AG09319 (cell line): ENCODE measurements at regions not wholly inside any gene's neighbourhood (a gene's known extent, or its start where the extent isn't known, plus 50 kb on each side); places are given as distances from the start of the nearest gene placed in this dataset.
A peak's percentile ranks its signal among the peaks of the same experiment; 100 is the strongest.

Experiments used
- DNase-seq: peaks from one replicate; pipeline ENCODE4 v3.0.0-alpha.2; 2010; ENCODE audit warnings: low read depth; ENCODE audit errors: extremely low read depth
- TF ChIP-seq, protein P1 (sequence below): IDR thresholded peaks from 2 replicates; pipeline ENCODE4 v1.5.1; 2011; ENCODE audit warnings: low read depth, mild to moderate bottlenecking, inconsistent platforms, low read length, moderate library complexity

GRCh38 chr14:30218907-30219306, 291.3 kb upstream of the PRKD1 start:
- TF ChIP-seq, protein P1, sequence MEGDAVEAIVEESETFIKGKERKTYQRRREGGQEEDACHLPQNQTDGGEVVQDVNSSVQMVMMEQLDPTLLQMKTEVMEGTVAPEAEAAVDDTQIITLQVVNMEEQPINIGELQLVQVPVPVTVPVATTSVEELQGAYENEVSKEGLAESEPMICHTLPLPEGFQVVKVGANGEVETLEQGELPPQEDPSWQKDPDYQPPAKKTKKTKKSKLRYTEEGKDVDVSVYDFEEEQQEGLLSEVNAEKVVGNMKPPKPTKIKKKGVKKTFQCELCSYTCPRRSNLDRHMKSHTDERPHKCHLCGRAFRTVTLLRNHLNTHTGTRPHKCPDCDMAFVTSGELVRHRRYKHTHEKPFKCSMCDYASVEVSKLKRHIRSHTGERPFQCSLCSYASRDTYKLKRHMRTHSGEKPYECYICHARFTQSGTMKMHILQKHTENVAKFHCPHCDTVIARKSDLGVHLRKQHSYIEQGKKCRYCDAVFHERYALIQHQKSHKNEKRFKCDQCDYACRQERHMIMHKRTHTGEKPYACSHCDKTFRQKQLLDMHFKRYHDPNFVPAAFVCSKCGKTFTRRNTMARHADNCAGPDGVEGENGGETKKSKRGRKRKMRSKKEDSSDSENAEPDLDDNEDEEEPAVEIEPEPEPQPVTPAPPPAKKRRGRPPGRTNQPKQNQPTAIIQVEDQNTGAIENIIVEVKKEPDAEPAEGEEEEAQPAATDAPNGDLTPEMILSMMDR: no peak
- no peak for DNase-seq

GRCh38 chr14:30221546-30221945, 293.9 kb upstream of the PRKD1 start:
- TF ChIP-seq, protein P1: no peak
- no peak for DNase-seq

GRCh38 chr14:30223385-30223785, 295.7 kb upstream of the PRKD1 start:
- TF ChIP-seq, protein P1: no peak
- DNase-seq: peak; percentile 55

GRCh38 chr14:30223966-30224365, 296.3 kb upstream of the PRKD1 start:
- TF ChIP-seq, protein P1: no peak
- DNase-seq: no peak

DNA sequence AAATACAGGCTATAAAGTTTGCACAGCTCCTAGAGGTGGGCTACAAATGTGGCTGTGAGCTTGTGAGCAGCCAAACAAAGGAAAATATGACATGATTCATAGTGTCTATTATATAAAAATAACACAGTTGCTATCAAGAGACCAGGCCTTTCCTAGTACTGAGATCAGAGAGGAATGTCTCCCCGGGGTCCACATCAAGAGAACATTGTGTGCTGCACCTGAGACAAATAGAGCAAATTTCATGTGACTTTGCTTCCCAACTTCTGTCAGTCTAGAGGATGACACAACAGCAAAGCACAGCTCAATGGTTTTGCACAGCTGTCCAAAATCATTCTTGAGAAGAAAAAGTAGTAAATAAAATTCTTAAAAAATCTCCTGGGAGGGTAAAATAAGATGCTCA, 297.5 kb upstream of the PRKD1 start:
- TF ChIP-seq, protein P1: no peak
- DNase-seq: no peak

DNA sequence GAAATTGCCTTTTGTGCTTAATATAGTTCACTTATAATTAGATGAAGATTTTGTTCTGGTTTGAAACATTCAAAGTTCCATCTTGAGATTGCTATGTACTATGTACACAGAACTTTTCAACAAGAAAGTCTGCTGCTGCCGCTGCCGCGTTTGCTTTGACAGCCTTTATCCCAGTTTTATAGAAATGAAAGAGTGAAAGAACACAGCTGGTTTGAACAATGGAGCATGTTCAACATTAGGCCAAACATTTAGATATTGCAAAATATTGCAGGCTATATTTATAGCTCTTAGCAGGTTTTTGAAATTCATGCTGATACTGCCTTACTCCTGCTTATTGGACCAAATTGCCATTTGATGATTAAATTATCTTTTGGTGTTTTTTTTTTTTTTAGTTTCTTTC, 299.8 kb upstream of the PRKD1 start:
- DNase-seq: no peak
- TF ChIP-seq, protein P1: no peak

DNA sequence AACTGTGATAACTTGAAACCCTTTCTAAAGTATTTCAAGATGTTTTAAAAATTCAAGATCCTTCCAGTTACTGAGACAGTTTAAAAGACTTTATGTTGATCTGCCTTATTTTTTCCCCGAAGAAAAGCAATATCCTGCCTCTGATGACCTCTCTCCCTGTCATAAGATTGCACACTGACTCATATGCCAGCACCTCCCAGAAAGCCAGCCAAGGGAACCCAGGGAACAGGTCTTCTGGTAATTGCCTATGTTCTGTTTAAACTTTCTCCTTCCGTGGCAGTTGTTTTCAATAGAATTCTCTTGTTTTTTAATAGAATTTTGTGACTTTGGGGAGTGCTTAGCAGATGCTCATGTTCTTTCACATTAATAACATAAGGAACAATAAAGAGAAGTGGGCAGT, 300.2 kb upstream of the PRKD1 start:
- DNase-seq: peak; percentile 25
- TF ChIP-seq, protein P1: no peak

DNA sequence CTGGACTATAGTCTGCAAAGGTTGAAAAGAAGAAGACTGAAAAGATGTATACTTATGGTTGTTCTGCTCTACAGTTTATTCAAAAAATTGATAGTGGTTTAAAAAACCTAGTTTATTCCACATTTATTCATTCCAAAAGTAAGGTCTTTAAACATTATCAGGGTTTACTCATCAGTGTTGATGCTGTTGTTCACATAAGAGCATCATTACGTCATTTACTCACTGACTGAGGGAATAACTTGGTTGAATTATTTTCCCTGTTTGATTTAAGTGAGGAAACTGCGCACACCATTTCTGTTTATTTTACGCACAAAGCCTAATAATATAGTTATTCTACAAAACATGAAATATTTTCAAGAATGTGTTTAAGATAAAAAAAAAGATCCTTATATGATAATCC, 303.1 kb upstream of the PRKD1 start:
- TF ChIP-seq, protein P1: no peak
- DNase-seq: no peak
